GM18499 (cell line): ENCODE measurements at regions not wholly inside any gene's neighbourhood (a gene's known extent, or its start where the extent isn't known, plus 50 kb on each side); places are given as distances from the start of the nearest gene placed in this dataset.

Source experiments
- ATAC-seq: cut with Tn5 transposase; IDR thresholded peaks from one replicate; pipeline ENCODE4 v1.9.1; 2021; ENCODE audit warnings: moderate number of reproducible peaks; ENCODE audit not compliant: insufficient read depth, unreplicated experiment

DNA sequence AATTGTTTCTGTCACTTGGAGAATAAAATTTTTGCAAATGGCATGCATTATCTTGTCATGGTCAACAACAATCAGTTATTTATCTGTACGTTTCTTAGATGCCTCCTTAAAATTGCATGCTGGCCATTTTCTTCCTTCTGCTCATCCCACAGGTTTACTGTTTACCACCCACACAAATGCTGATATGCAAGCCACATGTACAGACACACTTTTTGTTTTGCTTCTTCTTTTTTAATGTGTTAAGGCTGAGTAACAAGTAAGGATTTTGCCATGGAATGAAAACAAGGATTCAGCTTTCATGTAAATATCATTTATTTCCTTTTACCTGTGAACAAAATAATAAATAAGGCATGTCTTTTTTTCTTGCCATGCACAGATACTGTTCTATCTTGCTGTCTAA, 1077.1 kb upstream of the ZEB2 start:
- no peak for ATAC-seq

DNA sequence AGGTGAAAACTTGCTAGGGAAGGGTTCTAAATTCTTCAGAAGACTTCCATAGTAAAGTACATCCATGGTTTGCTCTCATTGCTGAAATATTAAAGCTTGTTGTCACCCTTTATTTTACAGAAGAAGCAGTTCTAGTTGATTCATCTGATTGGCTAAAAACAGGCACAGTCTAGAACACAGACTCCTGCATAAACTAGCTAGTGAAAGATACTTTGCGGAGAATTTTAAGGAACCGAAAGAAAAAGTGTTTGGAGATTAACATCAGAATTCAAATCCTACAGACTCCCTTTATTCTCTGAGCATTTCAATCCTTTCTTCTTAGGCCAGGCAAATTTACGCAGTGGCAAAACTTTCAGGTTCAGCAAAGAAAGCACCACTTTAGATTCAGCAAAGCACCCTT, 1076.5 kb upstream of the ZEB2 start:
- ATAC-seq: no peak

DNA sequence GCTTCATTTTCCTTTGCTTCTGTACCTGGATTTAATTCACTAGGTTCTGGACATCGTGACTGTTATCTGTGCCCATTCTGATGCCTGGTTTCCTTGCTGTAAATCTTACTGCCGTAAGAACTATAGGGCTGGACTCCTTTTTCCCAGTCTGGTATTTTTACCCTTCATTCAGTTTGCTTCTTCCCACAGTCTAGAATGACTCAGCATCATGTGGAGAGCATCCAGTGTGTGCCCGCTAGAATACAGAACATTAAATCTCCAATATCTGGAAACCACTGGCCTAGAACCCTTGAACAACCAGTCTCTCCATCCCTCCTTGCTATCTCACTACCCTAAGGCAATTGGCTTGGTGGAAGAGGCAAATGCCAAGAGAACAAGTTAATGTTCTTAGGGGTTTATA, 1075.4 kb upstream of the ZEB2 start:
- no peak for ATAC-seq

DNA sequence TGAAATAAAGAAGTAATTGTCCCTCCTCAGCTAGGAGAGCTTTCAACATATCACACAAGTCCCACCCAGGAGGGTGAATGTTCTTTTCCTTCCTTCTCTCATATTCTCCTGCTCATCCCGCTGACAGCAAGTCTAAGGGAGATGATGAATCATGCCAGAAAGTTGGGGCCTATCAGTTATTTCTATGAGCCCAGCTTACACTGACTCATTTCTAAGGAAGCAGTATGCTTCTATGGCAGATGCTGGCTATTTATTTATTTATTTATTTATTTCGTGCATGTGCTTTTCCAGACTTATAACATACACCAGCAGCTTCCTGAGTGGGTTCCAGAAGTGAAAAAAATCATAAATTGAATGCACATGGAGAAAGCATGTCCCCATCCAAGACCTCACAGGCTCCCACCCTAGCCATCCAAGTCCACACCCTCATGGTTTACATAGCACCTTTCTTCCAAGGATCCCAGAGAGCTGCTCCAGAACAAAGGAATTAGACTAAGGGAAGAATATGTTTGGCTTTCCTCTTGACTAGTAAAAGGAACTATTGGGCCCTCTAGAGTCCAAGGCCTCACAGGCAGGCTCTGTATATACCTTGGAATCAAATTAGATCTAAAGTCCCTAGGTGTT, 1074.2 kb upstream of the ZEB2 start:
- no peak for ATAC-seq

DNA sequence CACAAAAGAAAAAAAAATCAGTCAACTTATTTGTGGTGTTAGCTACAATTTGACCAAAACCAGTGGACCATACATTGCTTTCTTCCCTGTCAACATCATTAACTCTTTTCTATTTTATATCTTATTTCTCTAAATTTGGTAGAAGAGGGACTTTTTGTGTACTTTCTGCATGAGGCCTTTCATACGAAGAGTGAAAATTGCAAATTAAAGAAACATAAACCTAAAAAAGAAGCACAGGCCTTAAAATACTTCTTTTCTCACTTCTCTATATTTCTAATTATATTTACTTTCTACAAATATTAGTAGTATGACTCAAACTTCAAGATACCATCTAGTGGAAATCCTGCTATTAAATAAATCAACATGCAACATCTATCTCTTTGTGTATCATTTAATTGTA, 1073.4 kb upstream of the ZEB2 start:
- ATAC-seq: peak; percentile 60

DNA sequence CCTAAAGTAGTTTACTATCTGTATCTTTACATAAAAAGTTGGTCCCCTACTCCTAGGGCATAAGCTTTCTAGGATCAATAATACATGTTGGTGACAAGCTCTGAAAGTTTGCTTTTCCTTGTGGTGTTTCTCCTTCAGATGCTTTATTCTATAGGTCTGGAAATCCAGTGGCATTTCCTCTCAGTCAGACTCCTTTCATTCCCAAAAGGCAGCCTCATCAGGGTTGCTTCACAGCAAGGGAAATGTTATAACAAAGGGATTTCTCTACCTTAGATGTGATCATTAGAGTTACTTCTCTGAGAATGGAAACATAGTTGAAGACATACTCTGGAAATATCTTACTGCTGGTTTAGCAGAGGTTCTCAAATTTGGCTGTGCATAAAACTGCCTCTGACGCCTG, 1072.4 kb upstream of the ZEB2 start:
- no peak for ATAC-seq

DNA sequence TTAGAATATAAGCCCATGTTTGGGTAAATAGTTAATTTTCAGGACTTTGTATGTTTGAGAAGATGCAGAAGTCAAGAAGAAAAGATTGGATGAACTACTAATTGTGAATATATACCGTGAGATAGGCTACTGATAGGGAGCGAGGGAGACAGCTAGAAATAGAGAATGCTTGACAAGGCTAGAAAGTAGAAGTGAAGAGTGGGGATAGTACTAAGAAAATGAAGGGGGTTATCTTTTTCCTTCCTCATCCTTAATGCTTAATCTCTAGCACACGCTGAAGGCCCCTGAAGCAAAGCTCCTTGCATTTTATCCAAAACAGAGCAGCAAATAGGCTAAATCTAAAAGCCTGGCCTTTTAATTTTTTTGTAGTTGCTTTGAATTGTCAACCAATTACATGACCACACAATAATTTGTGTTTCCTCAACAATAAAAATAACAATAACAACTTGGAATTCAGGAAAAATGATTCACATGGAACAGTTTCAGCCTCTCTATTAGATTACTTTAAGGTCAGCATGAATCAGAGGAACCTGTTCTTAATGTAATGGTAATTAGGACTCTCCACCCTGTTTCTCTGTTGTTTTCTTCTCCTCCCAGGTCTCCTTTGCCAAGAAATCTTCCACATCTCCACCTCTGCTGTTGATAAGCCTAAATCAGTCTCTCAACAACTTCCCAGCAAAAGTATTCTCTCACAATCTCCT, 1071.3 kb upstream of the ZEB2 start:
- ATAC-seq: no peak

DNA sequence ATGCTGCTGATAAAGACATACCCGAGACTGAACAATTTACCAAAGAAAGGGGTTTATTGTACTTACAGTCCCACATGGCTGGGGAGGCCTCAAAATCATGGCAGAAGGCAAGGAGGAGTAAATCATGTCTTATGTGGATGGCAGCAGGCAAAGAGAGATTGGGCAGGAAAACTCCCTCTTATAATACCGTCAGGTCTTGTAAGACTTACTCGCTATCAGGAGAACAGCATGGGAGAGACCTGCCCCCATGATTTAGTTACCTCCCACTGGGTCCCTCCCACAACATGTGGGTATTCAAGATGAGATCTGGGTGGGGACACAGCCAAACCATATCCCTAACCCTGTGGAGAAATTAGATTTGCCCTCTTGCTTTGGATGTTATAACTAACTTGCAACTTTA, 1068.0 kb upstream of the ZEB2 start:
- ATAC-seq: no peak

DNA sequence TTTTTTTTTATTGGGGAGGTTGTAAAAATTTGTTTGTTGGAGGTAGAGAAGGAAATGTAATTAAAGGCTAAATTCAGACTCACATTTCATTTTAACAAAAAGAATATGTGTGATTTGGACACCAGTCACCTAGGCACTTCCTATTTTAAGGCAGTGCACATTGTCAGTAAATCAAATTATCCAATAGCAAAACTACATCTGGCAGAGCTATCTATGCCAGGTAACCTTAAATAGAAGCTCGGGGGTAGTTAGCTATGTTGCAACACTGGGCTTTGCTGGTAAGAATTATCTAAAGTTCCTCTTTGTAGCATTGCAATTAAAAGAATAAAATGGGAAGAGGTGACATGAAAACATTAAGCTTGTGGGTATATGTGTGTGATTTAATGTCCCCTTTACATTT, 1064.4 kb upstream of the ZEB2 start:
- ATAC-seq: no peak

DNA sequence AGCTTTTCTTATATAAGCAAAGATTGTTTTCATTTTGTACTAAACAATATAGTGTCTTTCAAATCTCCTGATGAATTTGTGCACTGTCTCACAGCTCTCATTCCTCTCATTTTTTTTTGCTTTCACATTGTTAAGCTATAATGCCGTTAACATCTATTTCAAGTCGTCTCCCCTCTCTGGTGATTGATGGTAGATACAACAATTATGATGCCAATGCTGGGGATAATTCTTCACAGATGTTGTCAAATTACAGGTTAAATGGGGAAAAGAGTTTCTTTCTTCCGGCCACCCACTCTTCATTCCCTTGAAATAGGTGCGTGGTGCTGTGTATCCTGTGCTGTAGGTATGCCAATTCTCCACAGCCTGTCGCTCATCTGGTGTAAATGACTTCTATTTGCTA, 1053.7 kb upstream of the ZEB2 start:
- no peak for ATAC-seq

DNA sequence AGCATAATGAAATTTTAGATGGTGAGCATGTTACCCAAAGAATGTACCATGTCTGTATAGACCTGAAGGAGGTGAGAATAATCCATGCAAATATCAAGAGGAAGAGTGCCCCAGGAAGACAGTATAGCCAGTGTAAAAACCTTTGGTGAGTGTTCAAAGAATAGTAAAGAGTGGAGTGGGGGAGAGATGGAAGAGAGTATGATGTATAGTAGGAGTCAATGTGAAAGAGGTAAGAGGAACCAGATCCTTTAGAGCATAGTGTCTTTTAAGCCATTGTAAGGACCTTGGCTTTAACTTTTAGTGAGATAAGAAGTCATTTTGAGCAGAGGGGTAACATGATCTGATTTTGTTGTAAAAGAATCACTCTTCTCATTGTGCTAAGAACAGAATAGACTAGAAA, 1052.3 kb upstream of the ZEB2 start:
- ATAC-seq: no peak

DNA sequence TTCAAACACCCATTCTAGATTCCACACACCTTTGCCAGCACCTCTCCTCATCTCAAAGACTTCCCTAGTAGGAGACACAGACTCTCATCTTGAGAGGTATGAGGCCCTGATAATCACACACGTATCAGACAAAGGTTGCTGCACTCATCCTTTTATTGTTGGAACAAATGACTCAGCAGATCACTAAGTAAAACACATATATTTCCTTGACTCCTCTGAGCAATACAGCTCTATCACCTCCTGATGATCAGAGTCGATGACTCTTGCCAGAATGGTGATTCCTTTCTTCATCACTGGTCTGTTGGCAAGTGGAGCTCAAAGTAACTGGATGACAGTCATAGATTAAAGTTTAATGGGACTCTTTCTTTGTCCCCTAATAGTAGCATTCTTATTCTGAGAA, 1049.2 kb upstream of the ZEB2 start:
- no peak for ATAC-seq

DNA sequence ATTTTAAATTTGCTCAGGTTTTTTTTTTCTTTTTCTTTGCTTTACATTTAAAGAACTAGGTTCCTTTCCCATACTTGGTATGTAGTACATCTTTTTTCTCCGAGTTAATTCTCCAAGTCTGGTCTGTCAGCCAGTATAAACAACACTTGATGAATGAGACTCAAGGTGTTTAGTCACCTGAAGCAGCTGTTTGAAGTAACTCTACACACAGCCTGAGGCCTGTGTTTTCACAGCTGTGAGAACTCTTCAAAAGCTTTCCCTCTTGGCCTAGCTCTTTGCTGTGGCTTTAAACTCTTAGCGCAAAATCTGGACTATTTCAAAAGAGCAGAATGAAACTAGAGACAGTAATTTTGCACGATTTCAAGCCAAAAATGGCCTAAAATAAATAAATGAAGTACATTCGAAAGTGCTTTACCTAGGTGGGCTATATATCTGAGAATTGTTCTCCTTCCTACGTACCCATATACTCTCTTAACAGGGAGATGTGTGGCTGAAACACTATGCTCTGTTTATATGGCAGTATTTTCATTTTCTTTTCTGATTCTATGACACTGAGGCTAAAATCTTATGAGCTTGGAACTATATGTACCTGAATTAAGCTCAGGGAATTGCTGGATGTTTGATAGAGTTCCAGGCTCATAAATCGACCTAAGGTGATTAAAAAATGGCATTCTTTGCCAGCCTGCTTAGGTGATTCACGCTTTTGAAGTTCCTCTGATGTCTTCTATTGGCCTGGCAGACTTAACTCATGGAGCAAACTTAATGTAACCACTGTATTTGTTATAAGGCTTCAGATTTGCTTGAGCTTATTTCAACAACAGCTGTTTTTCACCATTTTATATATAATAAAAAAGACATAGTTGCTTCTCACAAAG, 1044.1 kb upstream of the ZEB2 start:
- ATAC-seq: no peak

DNA sequence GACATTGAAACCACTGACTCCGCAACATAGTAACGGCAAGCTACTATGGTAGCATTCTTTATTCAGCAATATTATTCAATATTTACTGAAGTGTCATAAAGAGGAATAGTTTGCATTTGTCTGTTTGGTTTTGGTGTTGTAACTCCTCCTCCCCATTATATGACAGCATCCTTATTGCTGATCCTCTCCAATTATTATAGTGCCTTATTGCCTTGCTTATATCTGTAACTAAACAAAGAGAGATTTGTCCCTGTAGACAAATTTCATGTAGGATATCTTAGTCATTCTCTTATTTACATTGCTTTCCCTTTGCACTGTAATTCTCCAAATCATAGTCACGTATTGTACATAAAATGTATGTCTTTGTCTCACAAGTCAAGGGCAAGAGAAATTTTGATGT, 1041.2 kb upstream of the ZEB2 start:
- no peak for ATAC-seq

DNA sequence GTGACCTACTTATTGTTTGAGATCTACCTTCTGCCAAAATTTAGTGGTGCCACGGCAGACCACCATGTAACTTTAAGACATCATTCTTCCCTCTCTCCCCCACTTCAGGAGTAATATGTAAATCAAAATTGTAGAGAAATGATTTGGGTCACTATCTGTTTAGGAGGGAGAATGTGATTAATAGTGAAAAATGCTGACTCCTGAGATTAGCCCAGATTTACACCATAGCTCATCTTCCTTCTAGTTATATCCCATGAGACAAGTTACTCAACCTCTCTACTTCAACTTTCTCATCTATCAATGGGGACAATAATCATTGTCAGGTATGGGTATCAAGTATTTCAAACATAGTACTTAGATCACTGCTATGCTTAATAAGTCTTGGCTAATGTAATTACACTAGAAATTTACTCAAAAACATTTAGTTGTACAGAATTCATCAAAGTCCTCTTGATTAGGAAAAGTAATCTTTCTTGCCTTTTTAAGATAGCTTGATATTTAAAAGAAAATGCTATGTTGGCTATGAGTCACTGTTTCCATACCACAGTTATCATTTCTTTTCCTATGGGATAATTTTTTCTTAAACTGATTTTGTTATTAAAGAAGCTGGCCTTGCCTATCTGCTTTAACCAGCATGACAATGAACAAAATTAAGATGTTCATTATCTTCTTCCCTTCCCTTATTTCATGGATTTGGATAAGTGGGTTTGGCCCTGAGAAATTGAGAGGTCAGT, 1038.9 kb upstream of the ZEB2 start:
- ATAC-seq: no peak

DNA sequence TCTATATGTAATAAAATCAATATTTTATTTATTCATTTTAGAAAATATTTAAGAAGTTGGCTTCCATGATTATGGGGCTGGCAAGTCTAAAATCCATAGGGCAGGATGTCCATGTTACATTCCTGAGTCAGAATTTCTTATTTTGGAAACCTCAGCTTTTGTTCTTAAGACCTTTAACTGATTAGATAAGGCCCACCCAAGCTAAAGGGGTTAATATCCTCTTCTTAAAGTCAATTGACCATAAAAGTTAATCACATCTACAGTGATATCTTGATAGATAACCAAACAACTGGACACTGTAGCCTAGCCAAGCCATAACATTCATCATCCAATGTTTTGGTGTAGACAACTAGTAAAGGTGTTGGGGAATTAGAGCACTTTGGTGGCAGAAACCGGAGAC, 1035.4 kb upstream of the ZEB2 start:
- ATAC-seq: no peak

DNA sequence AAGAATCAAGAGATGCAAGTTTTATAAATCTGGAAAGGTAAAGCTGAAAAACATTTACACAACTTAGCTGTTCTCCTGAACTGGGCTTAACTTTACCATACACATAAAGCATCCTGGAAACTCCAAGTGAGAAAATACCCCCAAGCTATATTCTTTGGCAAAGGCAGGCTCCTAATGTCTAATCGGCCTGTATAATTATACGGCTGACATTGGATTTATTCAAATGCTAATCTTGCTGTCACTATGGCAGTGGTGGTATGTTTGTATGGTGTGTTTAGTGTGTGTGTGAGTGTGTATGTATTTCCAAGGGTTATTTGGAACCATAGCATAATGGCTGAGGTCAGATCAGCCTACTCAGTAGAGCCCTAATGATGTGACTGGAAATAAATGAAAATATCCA, 1031.8 kb upstream of the ZEB2 start:
- ATAC-seq: no peak

DNA sequence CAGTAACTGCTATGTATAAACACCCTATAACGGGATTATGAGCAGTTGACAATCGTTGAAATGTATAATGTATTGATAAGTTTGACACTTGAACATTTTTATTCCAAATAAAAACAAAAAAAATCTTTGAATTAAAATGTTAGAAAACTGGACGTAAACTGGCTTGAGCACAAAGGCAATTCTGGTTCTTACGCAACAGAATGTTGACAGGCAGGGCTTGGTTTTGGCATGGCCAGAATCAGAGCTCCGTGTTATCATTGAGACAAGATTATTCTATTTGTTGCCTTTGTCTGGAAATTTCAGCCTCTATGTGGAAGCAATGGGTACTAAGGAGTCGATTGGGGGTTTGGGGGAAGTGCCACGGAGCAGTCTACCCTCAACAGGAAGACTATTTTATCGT, 1028.6 kb upstream of the ZEB2 start:
- no peak for ATAC-seq

DNA sequence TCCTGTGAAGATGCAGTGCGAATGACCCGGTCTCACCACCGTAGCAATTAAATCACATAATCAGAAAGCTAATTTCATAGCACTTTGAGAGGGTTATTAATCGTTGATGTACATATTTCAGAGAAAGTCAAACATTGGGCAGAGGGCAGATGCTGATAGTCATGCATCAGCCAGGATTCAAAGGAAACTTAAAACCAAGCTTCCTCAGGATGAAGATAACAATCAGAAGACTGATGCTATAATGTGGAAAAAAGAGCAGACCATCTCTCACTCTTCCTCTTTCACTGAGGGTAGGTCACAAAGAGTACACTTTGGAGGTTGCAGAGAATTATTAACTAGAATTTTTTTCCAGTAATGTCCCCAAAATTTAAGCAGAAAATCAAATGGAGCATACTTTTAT, 1027.7 kb upstream of the ZEB2 start:
- ATAC-seq: no peak

DNA sequence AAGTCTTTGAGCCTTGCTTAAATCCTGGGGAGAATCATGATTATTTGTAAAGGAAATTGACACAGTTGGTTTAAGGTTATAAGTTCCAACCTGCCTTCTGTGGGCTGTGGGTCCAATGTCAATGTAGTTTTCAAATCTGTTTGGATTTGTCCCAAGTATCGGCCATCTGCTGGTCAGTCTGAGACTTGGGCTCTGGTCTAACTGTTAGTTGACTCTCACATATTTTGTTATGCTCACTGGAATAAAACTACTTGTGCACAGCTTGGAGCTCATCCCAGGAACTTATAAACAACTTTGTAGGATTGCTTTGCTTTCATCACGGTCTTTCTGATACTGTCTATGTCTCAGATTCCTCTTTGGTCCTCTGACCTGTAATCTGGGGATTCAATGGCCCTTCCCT, 1026.2 kb upstream of the ZEB2 start:
- ATAC-seq: no peak

DNA sequence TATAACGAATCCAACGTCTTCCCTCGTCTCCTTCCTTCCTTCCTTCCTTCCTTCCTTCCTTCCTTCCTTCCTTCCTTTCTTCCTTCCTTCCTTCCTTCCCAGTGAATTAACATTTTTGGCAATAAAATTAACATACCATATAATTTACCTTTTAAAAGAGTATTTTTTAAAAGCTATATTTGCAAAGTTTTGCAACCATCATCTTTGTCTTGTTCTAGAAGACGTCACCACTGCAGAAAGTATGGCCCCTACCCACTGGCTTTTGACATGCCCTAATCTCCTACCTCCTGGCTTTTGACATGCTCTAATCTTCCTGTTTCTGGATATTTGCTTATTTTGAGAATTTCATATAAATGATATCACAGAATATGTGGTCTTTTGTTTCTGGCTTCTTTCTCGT, 1023.9 kb upstream of the ZEB2 start:
- no peak for ATAC-seq
